HG02623 (cell line): ENCODE measurements at regions not wholly inside any gene's neighbourhood (a gene's known extent, or its start where the extent isn't known, plus 50 kb on each side); places are given as distances from the start of the nearest gene placed in this dataset.

Experiments
- ATAC-seq: cut with Tn5 transposase; IDR thresholded peaks from one replicate; pipeline ENCODE4 v1.9.1; 2021; ENCODE audit warnings: moderate library complexity; ENCODE audit not compliant: unreplicated experiment

DNA sequence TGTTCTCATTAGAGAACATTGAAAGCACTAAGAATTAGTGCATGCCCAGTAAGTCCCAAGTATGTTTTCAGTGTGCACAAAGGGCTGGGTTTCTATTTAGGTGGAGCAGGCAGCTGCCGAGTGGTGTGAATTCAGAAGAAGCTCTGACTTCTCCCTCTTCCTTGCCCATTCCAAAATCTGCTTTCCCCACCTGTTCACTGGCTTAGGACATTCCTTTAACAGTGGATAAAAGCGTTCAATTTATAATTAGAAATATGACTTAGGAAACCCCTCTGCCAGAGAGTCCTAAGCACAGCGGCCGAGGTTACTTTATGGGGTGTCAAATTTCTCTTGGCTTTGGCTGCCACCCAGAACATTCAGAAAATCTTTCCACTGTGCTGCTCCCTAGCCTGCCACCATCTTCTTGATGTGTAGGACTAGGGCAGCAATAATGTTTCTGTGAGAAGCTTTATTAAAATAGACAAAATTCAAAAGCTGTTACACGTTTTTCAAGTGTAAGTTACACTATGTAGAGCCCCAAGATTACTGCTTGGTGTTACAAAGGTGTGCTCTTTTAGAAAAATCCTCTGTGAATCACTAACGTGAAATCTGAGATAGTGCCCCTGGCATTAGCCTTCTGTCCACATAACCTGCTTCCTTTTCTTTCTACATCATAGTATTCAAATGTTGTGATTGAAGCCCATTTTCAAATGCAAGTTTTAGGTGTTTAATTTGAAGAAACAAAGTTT lies 191.6 kb upstream of the ANKRD50 start:
- ATAC-seq: no peak

DNA sequence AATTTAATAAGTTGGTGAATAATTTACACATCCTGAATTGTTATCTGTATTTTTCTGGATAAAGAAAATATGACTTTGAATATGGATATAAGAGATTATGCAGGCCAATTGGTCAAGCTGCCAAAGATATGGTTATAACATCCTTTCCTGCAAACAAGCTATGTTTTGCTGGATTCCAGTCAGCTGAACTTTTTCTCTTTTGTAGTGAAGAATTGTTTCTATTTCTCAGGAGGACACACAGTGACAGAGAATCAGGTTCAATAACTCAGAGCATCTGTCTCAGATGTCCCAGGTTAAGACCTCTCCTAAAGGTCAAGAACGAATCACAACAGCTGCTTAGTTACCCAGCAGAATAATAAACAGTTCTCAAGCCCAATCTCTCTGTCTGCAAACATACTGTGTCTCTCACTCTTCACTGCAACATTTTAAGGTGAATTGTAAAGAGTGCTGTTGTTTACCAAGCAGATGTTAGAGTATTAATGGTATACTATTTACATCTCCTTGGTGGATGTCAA lies 189.5 kb upstream of the ANKRD50 start:
- no peak for ATAC-seq

DNA sequence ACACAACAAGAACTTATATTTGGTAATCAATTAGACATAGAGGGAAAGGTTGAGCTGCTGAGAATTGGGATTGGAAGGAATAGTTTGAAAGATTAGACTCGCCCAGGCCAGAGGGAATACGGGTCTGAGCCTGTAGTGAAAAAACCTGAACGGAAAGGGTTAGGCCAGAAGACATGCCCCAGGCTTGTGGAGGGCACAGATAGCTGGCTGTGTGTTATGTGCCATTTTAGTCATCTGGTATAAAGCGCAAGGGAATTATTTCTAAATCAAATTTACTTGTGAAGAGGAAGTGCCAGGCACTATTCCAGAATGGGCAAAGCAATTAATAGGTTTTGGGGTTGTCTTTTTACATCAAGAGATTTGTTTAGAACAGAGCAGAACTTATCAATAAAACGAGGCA lies 187.5 kb upstream of the ANKRD50 start:
- no peak for ATAC-seq

DNA sequence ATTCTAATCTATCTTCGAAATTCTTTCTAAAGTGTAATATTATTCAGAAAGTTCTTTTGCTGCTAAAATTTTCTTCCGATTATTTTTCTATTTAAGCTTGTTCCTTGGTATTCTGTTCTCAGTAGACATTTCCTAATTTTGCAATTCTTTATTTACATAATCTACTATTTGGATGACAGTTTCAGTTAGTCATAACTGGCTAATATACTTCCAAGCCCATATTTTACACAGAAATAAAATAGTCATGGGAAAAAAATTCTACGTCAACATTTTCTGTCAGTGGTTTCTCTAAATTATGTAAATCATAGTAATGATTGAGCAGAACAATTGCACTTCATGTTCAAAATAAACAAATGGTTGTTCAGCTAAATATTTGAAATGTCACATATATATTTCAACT lies 178.0 kb upstream of the ANKRD50 start:
- no peak for ATAC-seq

DNA sequence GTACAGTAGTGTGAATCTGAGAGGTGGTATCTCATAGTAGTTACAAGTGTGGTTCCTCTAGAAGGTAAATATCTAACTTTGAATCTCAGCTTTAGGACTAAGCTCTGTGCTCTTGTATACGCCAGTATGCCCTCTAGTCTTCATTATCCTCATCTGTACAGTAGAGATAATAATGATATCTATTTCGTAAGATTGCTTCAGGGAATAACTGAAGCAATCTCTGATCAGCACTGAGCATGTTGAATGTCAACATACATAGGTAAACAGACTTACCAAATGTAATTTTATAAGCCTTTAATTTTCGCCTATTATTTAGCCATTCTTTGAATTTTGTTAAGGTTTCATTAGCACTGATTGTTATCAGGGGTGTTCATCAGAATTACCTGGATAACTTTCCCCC lies 175.2 kb upstream of the ANKRD50 start:
- no peak for ATAC-seq

DNA sequence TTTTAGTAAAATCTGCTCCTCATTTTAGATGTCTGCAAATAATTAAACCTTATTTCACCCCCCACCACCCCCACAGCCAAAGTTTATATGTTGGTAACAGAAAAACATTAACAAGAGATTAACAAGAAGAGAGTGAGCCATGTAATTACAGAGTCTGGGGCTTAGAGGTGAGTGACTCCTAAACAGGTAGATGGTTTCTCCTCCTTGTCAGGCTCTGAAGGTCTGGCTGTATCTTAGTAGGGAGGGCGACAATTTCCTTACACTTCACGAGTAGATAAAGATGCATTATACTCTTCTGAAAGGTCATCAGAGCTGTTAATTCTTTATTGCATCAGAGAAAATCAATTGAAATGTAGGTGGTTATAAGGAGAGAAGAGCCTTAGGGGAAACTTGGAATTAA lies 171.8 kb upstream of the ANKRD50 start:
- no peak for ATAC-seq

DNA sequence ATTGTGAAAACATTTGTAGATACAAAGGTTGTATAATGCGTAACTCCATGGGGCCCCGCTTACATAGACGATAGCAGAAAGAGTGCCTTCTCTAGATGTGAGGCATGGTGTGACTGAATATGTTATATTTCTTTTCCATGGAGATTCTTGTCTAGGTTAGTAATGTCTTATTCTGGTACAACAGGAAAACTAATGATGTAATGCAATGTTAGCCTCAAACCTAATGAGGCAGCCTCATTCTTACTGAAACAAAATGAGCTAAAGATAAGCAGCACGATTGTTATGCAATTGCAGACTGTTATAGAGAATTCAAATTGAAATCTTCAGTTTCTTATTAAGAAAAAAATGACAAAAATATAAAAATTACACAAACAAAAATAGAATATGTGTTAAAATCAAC lies 171.1 kb upstream of the ANKRD50 start:
- ATAC-seq: no peak

DNA sequence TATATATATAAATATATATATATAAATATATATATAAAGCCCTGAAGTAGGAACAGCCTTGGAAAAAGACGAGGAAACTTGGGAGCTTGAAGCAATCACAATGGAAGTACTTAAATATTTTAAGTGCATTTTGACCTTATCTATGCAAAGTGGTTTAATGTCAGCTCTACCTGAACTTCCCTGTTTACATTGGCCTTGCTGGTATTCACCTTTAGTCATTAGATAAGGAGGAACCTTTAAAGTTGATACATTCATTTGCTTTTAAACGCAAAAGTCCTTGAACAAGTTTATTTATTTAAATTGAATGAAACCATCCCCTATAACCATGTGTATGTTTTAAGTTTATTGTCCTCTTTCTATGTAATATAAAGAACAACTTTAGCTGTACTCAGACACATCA lies 166.7 kb upstream of the ANKRD50 start:
- no peak for ATAC-seq

DNA sequence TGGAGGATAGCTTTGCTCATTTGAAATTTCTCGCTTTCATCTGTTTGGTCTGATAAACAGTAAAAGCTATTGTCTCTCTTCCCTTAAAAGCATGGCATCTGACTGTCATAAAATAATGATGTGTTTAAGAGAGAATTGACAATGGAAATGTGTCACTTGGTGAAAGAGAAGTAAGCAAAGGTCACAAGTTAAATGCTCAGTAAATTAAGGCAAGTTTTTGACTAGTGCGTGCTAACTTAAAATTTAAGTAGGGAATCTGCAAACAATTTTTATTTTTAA lies 161.6 kb upstream of the ANKRD50 start:
- no peak for ATAC-seq

DNA sequence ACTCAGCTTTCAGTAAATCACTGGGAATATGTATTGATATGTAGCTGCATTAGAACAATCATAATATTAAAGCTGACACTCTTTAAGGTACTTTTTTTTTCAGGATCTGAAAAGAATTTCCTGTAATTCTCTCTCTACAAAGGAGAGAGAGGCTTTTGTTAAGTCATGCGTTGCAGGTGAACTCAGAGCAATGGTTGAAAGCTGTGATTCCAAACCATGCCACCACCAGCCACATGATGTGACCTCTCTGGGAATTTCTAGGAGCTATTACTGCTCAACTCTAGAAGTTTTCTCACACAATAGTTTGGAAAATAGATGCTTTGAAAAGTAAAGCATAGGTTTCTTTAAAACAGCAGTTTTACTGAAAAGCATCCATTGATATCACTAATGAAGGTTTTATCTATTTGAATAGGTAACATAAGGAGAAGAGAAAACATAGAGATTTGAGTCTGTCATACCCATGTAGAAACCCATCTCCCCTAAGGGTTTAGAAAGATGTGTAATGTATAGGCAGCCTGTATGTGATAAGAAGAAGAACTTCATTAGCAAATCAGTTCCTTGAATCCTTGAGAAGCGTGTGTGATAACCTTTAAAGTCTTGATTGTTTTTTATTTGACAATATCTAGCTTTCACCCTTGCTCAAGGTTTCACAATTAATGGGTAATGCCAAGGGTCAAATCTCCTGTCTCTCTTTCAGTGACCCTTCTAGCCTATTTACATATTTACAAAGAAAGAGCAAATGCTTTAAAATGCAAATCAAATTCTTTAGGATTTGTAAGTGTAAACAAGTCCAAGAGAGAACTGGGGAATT lies 161.0 kb upstream of the ANKRD50 start:
- ATAC-seq: no peak

DNA sequence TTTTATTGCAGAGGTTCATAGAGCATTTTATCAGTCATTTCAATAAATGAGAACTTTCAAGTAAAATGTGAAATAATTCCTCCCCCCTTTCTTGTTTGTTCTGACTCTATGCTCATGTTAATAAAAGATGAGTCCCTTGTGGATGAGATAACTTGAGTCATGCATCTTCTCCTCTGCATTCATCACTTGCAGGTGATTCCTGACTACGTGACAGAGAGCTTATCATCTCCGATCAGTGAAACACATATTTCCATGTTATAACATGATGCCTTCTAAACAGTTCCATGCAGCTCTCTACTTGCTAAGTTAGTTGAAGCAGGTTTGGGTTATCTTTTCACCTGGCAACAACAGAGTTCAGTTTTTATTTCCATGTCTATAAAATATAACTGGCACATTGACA lies 160.1 kb upstream of the ANKRD50 start:
- no peak for ATAC-seq

DNA sequence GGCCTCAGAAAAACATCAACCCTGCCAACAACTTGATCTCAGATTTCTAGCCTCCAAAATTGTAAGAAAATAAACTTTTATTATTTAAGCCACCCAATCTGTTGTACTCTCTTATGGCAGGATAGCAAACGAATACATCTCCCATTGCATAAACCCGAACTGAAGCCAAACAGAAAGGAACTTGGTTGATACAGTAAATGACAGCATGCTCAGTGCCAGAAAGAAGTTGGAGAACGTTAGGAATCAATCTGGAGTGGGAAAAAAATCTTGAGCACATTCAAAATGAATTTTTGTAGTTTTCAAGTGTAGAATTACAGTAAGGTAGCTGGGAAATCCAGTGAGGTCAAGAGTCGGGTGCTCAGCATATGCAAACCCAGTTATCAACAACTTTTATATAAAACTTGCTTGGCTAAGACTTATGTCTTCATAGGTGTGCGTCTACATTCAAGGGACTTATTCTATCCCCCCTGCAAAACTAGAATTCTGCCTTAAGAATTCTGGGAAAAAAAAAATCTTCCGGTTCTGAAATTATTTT lies 157.5 kb upstream of the ANKRD50 start:
- ATAC-seq: no peak

DNA sequence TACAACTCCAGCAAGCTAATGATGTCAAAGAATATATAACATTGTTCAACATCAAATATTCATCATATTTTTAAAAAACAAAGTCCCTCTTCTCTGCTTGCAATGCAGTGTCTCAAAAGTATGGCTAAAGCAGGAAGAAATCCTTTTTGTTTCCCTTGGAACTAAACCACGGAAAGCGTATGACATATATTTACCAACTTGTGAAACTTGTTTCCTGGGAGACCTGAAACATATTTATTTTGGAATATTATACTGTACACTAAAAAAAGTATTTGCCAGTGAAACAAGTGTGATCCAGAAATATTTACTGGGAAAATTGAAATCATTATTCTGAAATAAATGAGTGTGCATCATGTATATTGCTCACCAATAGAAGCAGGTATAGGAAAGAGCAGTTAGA lies 156.0 kb upstream of the ANKRD50 start:
- no peak for ATAC-seq

DNA sequence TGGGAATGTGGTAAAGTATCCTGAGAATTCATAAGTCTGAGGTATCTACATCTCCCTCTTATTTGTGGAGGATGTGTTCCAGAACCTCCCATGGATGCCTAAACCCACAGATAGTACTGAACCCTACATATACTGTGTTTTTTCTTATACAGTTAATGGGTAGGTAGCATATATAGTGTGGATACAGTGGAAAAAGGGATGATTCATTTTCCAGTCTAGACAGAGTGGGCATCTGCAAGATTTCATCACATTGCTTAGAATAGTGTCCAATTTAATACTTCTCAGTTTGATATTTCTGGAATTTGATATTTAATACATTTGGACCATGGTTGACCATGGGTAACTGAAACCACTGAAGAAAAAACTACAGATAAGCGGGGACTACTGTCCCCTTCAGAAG lies 155.0 kb upstream of the ANKRD50 start:
- no peak for ATAC-seq

DNA sequence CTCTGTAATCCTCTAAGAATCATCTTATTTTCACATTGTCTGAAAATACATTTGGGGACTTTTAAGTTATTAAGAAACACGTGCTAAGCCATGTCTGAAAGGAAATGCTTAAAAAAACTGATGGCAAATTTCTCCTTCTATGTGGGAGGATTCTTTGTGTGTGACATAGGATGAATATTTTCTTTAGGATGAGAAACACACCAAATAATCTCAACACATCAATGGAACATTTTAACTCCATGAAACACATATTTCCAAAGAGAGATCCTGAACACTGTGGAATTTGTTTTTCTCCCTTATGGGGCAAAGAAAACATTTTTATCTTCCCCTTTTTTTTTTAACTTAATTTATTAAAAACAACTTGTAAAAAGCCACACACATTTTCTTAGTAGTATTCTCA lies 153.8 kb upstream of the ANKRD50 start:
- ATAC-seq: no peak

DNA sequence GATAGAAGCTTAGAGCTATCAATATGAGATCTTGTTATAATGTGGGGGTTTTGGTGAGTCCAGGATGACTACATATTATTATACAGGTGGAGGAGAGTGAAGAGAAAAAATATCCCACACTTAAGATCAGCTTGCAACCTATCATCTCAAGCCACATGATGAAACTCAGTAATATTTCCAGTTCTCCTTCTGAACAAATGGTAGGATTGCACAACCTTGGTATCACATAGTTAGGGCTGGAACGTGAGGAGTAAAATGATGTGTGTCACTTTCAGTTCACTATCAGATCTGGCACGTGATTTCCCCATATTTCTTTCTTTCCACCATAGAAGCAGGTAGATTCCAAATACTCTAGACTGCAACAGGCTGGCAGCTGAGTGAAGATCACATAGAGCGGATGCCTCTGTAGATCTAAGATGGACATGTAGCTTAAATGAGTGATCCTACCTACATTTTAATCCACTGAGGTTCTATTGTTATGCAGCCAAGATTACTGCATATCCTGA lies 150.6 kb upstream of the ANKRD50 start:
- ATAC-seq: no peak

DNA sequence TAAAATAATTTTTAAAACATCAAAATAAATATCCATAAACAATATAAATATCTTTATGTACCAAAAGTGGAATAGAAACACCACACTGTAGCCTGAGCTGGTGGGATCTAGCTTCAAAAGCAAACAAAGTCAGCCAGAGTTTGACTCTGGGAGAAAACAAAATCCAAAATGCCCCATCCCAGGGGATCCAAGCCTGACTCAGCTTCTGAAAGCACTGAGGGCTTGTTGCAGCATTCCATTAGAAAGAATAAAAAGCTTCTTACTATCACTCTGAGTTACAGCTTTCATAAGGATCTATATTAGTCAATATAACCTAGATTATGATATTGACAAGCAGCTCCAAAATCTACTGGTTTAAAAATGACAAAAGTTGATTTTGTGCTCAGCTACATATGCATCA lies 149.7 kb upstream of the ANKRD50 start:
- no peak for ATAC-seq

DNA sequence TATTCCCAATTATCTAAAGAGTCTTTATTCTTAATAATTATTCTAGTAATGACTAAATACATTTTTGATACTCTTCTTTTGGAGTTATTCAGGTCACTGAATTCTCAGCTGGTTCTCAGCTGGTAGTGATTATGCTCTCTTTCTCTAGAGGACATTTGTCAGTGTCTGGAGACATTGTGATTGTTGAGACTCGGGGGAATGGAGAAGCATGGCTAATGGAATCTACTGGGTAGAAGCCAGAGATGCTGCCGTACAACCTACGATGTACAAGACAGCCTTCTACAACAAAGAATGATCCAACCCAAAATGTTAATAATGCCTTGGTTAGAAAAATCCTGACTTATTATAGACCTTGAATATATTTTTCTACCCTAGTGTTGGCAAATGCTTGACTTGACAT lies 149.2 kb upstream of the ANKRD50 start:
- no peak for ATAC-seq

DNA sequence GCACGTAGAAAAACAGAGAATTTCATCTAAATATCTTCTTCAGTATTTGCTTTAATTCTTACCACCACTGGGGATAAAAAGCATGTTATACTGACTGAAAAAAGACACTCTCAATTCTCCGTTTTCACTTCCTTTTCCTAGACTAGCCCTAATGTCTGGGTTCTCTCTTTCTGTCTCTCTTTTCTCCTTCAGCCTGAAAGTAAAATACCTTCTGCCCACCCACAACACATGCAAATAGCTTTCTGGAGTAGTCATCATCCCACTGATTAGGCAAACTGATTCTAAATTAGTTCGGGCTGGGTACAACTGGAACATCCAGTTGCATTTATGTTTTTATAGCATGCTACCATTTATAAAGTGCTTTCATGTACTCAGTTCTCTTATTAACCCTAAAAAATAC lies 142.4 kb upstream of the ANKRD50 start:
- peak; percentile 80 for ATAC-seq

DNA sequence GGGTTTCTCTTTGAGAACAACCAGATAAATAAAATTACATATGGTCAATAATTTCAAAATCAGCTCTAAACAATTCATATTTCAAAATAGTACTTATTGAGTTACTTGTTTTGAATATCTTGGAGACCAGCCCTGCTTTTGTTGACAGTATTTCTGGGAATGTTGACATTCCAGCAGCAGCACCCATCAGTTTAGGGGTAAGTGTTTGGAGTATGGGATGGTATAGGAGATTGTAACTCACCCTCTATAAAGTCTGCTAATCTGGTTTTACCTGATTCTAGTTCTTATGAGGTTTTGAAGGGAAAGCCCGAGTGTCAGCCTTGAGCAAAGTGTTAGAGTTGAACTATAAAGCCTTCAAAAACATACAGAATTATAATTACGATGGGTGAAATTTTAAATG lies 139.2 kb upstream of the ANKRD50 start:
- ATAC-seq: no peak

DNA sequence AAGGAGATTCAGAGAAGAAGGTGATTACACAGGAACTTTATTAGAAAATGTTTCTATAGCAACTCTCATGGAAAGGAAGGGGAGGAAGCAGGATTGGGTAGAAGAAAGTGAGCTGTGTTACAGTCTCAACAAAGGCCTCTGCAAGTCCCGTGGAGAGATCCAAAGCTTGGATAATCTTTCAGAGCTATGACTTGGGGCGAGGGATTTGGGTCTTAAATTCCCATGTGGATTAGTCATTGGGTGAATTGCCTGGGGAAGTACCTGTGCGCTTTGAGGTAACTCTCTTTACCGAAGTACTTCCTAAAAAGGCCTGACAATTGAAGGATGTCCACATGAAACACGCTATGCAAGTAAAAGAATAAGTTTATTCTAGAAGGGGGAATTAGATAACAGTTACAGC lies 133.8 kb upstream of the ANKRD50 start:
- no peak for ATAC-seq

DNA sequence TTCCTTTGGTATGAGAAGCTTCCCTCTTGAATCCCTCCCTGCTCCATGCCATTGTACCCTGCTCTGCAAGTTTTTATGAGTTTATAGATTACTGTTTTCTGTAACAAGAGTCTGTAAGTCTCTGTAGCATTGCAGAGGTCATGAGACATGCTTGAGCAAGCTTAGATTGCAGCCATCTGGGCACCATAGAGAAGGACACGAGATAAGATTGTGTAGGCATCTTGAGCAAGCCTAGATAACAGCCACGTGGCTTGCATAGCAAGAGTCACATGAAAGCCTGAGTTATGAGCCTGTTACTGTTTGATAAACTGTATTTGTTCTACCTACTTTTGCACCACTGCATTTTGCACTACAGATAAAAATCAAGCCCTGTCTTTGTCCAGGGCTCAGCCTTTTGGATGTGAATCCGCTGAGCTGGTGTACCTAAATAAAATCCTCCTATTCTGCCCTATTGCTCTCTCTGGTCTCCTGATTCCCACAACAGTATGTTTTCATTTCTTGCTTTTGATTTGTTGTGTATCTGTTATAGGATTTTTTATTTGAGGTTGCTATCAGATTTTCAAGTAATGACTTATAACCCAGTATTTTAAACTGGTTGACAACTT lies 127.4 kb upstream of the ANKRD50 start:
- ATAC-seq: no peak
